BJ (cell line): ENCODE measurements at regions not wholly inside any gene's neighbourhood (a gene's known extent, or its start where the extent isn't known, plus 50 kb on each side); places are given as distances from the start of the nearest gene placed in this dataset.

Experiments
- CTCF ChIA-PET: fragments of 350-600 bp; formaldehyde crosslinking; extraction: SDS; loops from one replicate; lab custom pipeline; 2021; ENCODE audit warnings: antibody characterized with exemption, inconsistent platforms; lab: Yijun Ruan, JAX
- POLR2A ChIA-PET: fragments of 300-600 bp; sonication (Branson Sonifier 250); formaldehyde crosslinking; extraction: SDS; loops from one replicate; lab custom pipeline; 2021; ENCODE audit warnings: antibody characterized with exemption; lab: Charles Lee
- DNase-seq: peaks from one replicate; pipeline ENCODE4 v3.0.0-alpha.2; 2011; ENCODE audit warnings: low read depth
- H3K27me3 ChIP-seq: 2 replicates; pipeline ENCODE4 v1.6.0; 2011; ENCODE audit warnings: low read length; ENCODE audit not compliant: control insufficient read depth, insufficient read depth
- H3K36me3 ChIP-seq: 2 replicates; pipeline ENCODE4 v1.5.1; 2011; ENCODE audit warnings: low read length; ENCODE audit not compliant: control insufficient read depth, insufficient read depth
- H3K4me3 ChIP-seq: 2 replicates; pipeline ENCODE4 v1.5.1; 2011; ENCODE audit warnings: low read depth, mild to moderate bottlenecking, control low read depth, low read length
- CTCF ChIP-seq: IDR thresholded peaks from 2 replicates; pipeline ENCODE4 v1.5.1; 2011; ENCODE audit warnings: low read depth, mild to moderate bottlenecking, control low read depth, inconsistent platforms, low read length, moderate library complexity; ENCODE audit not compliant: insufficient read depth

- H3K4me3 ChIP-seq, result no peak overlapping the region
- no peaks in the 10 kb centered on the region for H3K36me3 ChIP-seq
- no peak for DNase-seq
- TF ChIP-seq CTCF, result no peak
- H3K27me3 ChIP-seq, result no peaks in the 10 kb centered on the region
- POLR2A ChIA-PET, result no interaction called here
- CTCF ChIA-PET, result interaction anchor here (1.0 kb wide), 1 partner anchor 10 kb away, joined by 3 read pairs; no protein-coding TSS in a partner anchor
Observed at GRCh38 chr1:178593515-178593914, 80.6 kb downstream of the TEX35 start.

- Histone ChIP-seq H3K4me3 (no peak overlapping the region), H3K36me3 (no peaks in the 10 kb centered on the region), H3K27me3 (no peaks in the 10 kb centered on the region)
- POLR2A ChIA-PET, result no interaction called here
- no peak for DNase-seq
- CTCF ChIA-PET, result interaction anchor here (1.0 kb wide), 2 partner anchors 10 to 12 kb away, joined by 3 to 4 read pairs; no protein-coding TSS in a partner anchor
- TF ChIP-seq CTCF, result no peak
Observed at GRCh38 chr1:178594133-178594532, 81.2 kb downstream of the TEX35 start.

GRCh38 chr1:178595491-178595890 is 82.6 kb downstream of the TEX35 start:
- DNase-seq, result no peak
- Histone ChIP-seq H3K4me3 (no peak overlapping the region), H3K27me3 (no peaks in the 10 kb centered on the region), H3K36me3 (no peaks in the 10 kb centered on the region)
- POLR2A ChIA-PET, result no interaction called here
- no peak for TF ChIP-seq CTCF
- CTCF ChIA-PET, result interaction anchor here (0.9 to 2.2 kb wide), 2 partner anchors 9 to 10 kb away, joined by 3 to 7 read pairs; no protein-coding TSS in a partner anchor

- ChIA-PET POLR2A (no interaction called here), CTCF (interaction anchor here (2.1 kb wide), 1 partner anchor 11 kb away, joined by 5 read pairs; no protein-coding TSS in a partner anchor)
- H3K36me3 ChIP-seq, result no peaks in the 10 kb centered on the region
- no peaks in the 10 kb centered on the region for H3K27me3 ChIP-seq
- no peak for TF ChIP-seq CTCF
- DNase-seq, result no peak
- no peak overlapping the region for H3K4me3 ChIP-seq
Observed at GRCh38 chr1:178599087-178599486, 86.2 kb downstream of the TEX35 start.

GRCh38 chr1:178599745-178600144 is 86.8 kb downstream of the TEX35 start:
- H3K27me3 ChIP-seq, result no peaks in the 10 kb centered on the region
- CTCF ChIA-PET, result no interaction called here
- no peak for TF ChIP-seq CTCF

More at GRCh38 chr1:178599745-178600144, 86.8 kb downstream of the TEX35 start:
- POLR2A ChIA-PET, result no interaction called here
- DNase-seq, result no peak
- Histone ChIP-seq H3K4me3 (no peak overlapping the region), H3K36me3 (no peaks in the 10 kb centered on the region)
